ENCODE measurements at regions not wholly inside any gene's neighbourhood (a gene's known extent, or its start where the extent isn't known, plus 50 kb on each side); places are given as distances from the start of the nearest gene placed in this dataset.

DNA sequence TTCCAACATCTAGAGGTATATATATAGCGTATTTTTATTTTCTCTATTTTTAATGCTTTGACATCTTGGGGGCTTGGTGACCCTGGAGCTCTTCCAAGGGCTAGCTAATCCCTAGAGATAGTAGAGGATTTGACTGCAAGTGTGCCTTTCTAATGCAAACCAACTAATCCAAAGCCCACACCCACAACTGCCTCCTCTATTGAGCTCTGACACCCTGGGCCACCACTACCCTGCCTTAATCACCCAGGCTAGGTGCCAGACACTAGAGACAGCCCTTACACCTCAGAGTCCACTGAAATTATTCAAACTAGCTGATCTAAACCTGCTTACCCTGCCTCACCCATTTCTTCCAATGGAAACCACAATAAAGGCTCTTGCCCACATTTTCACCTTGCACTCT, 69.6 kb upstream of the ATXN3L start:
- H3K9me3 Mint-ChIP-seq: peaks cover 58 to 60% of the 10 kb centered on the region in 2 experiments
- H3K4me1 ChIP-seq (ENCODE audit: insufficient read depth, low read length): no peaks in the 10 kb centered on the region; the same call in 1 of the 2 replicates
- no peak overlapping the region for H2BK15ac ChIP-seq (ENCODE audit: low read depth, low read length)
- no peaks in the 10 kb centered on the region for H4K20me1 ChIP-seq (ENCODE audit: control insufficient read depth, insufficient read depth, insufficient read length)
- TF ChIP-seq, protein P1, sequence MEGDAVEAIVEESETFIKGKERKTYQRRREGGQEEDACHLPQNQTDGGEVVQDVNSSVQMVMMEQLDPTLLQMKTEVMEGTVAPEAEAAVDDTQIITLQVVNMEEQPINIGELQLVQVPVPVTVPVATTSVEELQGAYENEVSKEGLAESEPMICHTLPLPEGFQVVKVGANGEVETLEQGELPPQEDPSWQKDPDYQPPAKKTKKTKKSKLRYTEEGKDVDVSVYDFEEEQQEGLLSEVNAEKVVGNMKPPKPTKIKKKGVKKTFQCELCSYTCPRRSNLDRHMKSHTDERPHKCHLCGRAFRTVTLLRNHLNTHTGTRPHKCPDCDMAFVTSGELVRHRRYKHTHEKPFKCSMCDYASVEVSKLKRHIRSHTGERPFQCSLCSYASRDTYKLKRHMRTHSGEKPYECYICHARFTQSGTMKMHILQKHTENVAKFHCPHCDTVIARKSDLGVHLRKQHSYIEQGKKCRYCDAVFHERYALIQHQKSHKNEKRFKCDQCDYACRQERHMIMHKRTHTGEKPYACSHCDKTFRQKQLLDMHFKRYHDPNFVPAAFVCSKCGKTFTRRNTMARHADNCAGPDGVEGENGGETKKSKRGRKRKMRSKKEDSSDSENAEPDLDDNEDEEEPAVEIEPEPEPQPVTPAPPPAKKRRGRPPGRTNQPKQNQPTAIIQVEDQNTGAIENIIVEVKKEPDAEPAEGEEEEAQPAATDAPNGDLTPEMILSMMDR (conservative IDR thresholded peaks at IDR 0.05): no peak
- no peak overlapping the region for H3K27ac ChIP-seq (ENCODE audit: insufficient read length, low read depth, low read length)
- no peak overlapping the region for H3K23ac ChIP-seq (ENCODE audit: insufficient read length, low read depth, low read length)
- no peak overlapping the region for H2BK5ac ChIP-seq (ENCODE audit: insufficient read length, low read length)
- no peak overlapping the region for H2BK120ac ChIP-seq (ENCODE audit: low read depth, low read length, poor library complexity, severe bottlenecking)
- H3K27me3 ChIP-seq (ENCODE audit: insufficient read depth, low read length): no peaks in the 10 kb centered on the region
- no peaks in the 10 kb centered on the region for H3K9me3 ChIP-seq (ENCODE audit: control insufficient read depth, low read depth, low read length)
- H2AFZ ChIP-seq (ENCODE audit: low read length): no peak overlapping the region
- H4K91ac ChIP-seq (ENCODE audit: insufficient read length, low read depth, low read length): no peak overlapping the region
- no peak overlapping the region for H3K9ac ChIP-seq (ENCODE audit: extremely low read depth, insufficient read length, low read length)
- no CpG with 5 or more reads among the region's 1 CpG for WGBS (ENCODE audit: extremely low coverage, insufficient read length, low lambda C conversion rate)
- H2AK5ac ChIP-seq (ENCODE audit: insufficient read length, low read length): no peak overlapping the region
- H3K27ac Mint-ChIP-seq: peak overlapping the region; percentile 13 to 75 (median 34); a peak in 3 of 7 replicates
- no peak overlapping the region for H4K8ac ChIP-seq (replicated peaks; ENCODE audit: insufficient read length, low read depth, low read length)
- H3K79me1 ChIP-seq (ENCODE audit: insufficient read depth, low read depth, low read length, poor library complexity, severe bottlenecking): no peaks in the 10 kb centered on the region
- H3K4me1 Mint-ChIP-seq: peaks cover 13% of the 10 kb centered on the region in 2 experiments
- H3K36me3 Mint-ChIP-seq (ENCODE audit: insufficient read depth in 1 of 3, low read depth in 3 of 3): peaks cover 7 to 24% (median 18%) of the 10 kb centered on the region in 3 experiments; a peak in 6 of 7 replicates
- H3K56ac ChIP-seq (ENCODE audit: insufficient read length, low read depth, low read length): no peak overlapping the region
- no peak overlapping the region for H4K5ac ChIP-seq (ENCODE audit: insufficient read length, low read depth, low read length)
- 0 out of 5 replicates have a peak overlapping the region, but pooled peaks of 1 of the 2 experiments have one; percentile 1 for H3K4me3 Mint-ChIP-seq
- no peak overlapping the region for H2BK20ac ChIP-seq (ENCODE audit: low read depth, low read length, poor library complexity, severe bottlenecking)
- no peaks in the 10 kb centered on the region for H3K27me3 Mint-ChIP-seq (ENCODE audit: low read depth)
- no peaks in the 10 kb centered on the region for H3K79me2 ChIP-seq (ENCODE audit: insufficient read depth, low read length)
- no peak overlapping the region for H3K14ac ChIP-seq (ENCODE audit: insufficient read depth, low read length)
- H3K4me2 ChIP-seq (ENCODE audit: insufficient read depth, insufficient read length, low read length): no peak overlapping the region
- H3K23me2 ChIP-seq (ENCODE audit: insufficient read length, low read depth, low read length, poor library complexity, severe bottlenecking): no peaks in the 10 kb centered on the region
- H2BK12ac ChIP-seq (ENCODE audit: insufficient read length, low read depth, low read length): no peak overlapping the region
- no peak overlapping the region for H3T11ph ChIP-seq (ENCODE audit: low read length)
- no peak overlapping the region for H3K18ac ChIP-seq (ENCODE audit: insufficient read length, low read depth, low read length)
- no peak overlapping the region for H3K4ac ChIP-seq (ENCODE audit: low read depth, low read length)
- no peak for DNase-seq

All from H9 (cell line).